Vagina (tissue), 2 donors: ENCODE measurements at regions not wholly inside any gene's neighbourhood (a gene's known extent, or its start where the extent isn't known, plus 50 kb on each side); places are given as distances from the start of the nearest gene placed in this dataset.

Experiments used
- DNase-seq, 2 donors: peaks; one replicate each; pipeline ENCODE4 v3.0.0-alpha.2; 2017; ENCODE audit errors: extremely low spot score in 2 of 2
- H3K27ac ChIP-seq: fragments of 200-600 bp; sonication (generic); one replicate; pipeline ENCODE4 v1.5.1; 2019
- H3K27me3 ChIP-seq: fragments of 200-600 bp; sonication (generic); one replicate; pipeline ENCODE4 v1.5.1; 2019
- H3K36me3 ChIP-seq, 2 donors: fragments of 200-600 bp; sonication (generic); one replicate each; pipeline ENCODE4 v1.5.1; 2017 to 2019
- H3K4me1 ChIP-seq: fragments of 200-600 bp; sonication (generic); one replicate; pipeline ENCODE4 v1.5.1; 2019
- H3K4me3 ChIP-seq, 2 donors: fragments of 200-600 bp; sonication (generic); 1 replicate in 1 of 2; 2 replicates in 1 of 2; pipeline ENCODE4 v1.5.1; 2016 to 2019
- H3K9me3 ChIP-seq: fragments of 200-600 bp; sonication (generic); one replicate; pipeline ENCODE4 v1.5.1; 2019
- POLR2A ChIP-seq, 2 donors: fragments of 450-650 bp; IDR thresholded peaks; one replicate each; pipeline ENCODE4 v1.6.1; 2017; ENCODE audit warnings: antibody characterized with exemption in 2 of 2, mild to moderate bottlenecking in 2 of 2, moderate library complexity in 2 of 2
- POLR2AphosphoS5 ChIP-seq, 2 donors: sonication (generic); formaldehyde crosslinking; IDR thresholded peaks; one replicate each; pipeline ENCODE4 v1.9.0; 2017; ENCODE audit warnings: antibody characterized with exemption in 2 of 2, mild to moderate bottlenecking in 2 of 2, low read depth in 1 of 2; ENCODE audit not compliant: insufficient read depth in 1 of 2
- intact Hi-C: fragments of 100-400 bp; cut with DNase I; formaldehyde crosslinking; loops from one replicate; pipeline ENCODE4 v1.15.1; 2023
- TF ChIP-seq, protein P1 (sequence below), 3 experiments: fragments of 450-650 bp in 2 of 3; fragments of 200-600 bp in 1 of 3; sonication (generic) in 1 of 3; IDR thresholded peaks; one replicate each; pipeline ENCODE4 v1.5.1; 2017 to 2019; ENCODE audit warnings: antibody characterized with exemption in 3 of 3, mild to moderate bottlenecking in 2 of 3, moderate library complexity in 2 of 3

DNA sequence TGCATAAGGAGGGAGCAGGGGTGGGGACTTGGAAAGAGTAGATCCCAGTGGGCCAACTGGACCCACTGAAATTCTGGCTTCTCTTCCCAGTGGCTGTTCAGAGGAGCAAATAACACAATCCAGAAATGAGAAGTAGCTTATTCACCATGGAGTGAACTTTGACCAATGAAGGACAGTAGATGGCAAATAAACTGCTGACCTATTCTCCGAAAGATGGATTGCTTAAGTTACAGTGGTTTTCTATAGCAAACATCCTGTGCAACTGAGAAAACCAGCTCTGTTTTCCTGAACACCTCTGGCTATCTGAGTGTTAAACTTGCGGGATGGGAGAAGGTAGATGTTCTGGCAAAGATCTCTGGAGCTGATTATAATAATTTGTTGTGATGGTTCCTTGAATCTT is 325.1 kb downstream of the SPATA31D1 start:
- H3K4me3 ChIP-seq: no peak overlapping the region
- no peak overlapping the region for H3K27ac ChIP-seq
- H3K36me3 ChIP-seq: no peaks in the 10 kb centered on the region
- intact Hi-C loops: no loop called here
- H3K4me1 ChIP-seq: no peaks in the 10 kb centered on the region
- no peaks in the 10 kb centered on the region for H3K9me3 ChIP-seq
- DNase-seq: no peak
- TF ChIP-seq POLR2A (IDR thresholded peaks at IDR 0.05) (no peak), POLR2AphosphoS5 (IDR thresholded peaks at IDR 0.05; ENCODE audit: insufficient read depth in 1 of 2, low read depth in 1 of 2) (no peak)
- TF ChIP-seq, protein P1, sequence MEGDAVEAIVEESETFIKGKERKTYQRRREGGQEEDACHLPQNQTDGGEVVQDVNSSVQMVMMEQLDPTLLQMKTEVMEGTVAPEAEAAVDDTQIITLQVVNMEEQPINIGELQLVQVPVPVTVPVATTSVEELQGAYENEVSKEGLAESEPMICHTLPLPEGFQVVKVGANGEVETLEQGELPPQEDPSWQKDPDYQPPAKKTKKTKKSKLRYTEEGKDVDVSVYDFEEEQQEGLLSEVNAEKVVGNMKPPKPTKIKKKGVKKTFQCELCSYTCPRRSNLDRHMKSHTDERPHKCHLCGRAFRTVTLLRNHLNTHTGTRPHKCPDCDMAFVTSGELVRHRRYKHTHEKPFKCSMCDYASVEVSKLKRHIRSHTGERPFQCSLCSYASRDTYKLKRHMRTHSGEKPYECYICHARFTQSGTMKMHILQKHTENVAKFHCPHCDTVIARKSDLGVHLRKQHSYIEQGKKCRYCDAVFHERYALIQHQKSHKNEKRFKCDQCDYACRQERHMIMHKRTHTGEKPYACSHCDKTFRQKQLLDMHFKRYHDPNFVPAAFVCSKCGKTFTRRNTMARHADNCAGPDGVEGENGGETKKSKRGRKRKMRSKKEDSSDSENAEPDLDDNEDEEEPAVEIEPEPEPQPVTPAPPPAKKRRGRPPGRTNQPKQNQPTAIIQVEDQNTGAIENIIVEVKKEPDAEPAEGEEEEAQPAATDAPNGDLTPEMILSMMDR (IDR thresholded peaks at IDR 0.05): no peak
- no peaks in the 10 kb centered on the region for H3K27me3 ChIP-seq

- no peaks in the 10 kb centered on the region for H3K27me3 ChIP-seq
- DNase-seq: no peak
- H3K9me3 ChIP-seq: no peaks in the 10 kb centered on the region
- H3K27ac ChIP-seq: no peak overlapping the region
- TF ChIP-seq POLR2AphosphoS5 (IDR thresholded peaks at IDR 0.05; ENCODE audit: insufficient read depth in 1 of 2, low read depth in 1 of 2) (no peak), POLR2A (IDR thresholded peaks at IDR 0.05) (no peak)
- TF ChIP-seq, protein P1 (IDR thresholded peaks at IDR 0.05): no peak
- intact Hi-C loops: no loop called here
- no peaks in the 10 kb centered on the region for H3K36me3 ChIP-seq
- H3K4me3 ChIP-seq: no peak overlapping the region
- no peaks in the 10 kb centered on the region for H3K4me1 ChIP-seq
Measured at GRCh38 chr9:82320566-82320965, 332.0 kb downstream of the SPATA31D1 start.

DNA sequence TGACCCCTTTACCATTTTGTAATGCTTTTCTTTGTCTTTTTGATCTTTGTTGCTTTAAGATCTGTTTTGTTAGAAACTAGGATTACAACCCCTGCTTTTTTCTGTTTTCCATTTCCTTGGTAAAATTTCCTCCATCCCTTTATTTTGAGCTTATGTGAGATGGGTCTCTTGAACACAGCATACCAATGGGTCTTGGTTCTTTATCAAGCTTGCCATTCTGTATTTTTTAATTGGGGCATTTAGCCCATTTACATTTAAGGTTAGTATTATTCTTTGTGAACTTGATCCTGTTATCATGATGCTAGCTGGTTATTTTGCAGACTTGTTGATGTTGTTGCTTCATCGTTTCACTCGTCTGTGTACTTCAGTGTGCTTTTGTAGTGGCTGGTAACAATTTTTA is 337.3 kb downstream of the SPATA31D1 start:
- Histone ChIP-seq H3K4me3 (no peak overlapping the region), H3K36me3 (no peaks in the 10 kb centered on the region), H3K9me3 (no peaks in the 10 kb centered on the region), H3K4me1 (no peaks in the 10 kb centered on the region), H3K27ac (no peak overlapping the region), H3K27me3 (no peaks in the 10 kb centered on the region)
- TF ChIP-seq POLR2AphosphoS5 (IDR thresholded peaks at IDR 0.05; ENCODE audit: insufficient read depth in 1 of 2, low read depth in 1 of 2) (no peak), POLR2A (IDR thresholded peaks at IDR 0.05) (no peak)
- TF ChIP-seq, protein P1 (IDR thresholded peaks at IDR 0.05): no peak
- no peak for DNase-seq
- intact Hi-C loops: no loop called here

DNA sequence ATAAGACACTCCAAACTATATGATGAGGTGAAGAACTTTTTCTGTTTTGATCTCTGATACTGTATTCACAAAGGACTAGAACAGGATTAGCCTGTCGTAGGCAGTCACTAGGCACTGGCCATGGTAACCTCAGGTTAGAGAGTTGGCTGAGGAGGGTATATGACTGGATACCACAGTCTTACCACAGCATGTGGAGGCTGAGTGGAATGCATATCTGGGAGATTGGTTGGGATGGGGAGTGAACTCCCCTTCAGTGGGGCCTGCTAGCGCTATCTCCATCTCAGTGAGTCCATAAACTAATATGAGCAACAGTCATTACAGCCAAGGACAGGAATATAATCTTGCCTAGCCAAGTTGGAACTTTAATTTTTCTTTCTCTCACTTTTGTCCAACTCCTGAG is 339.1 kb downstream of the SPATA31D1 start:
- no peak overlapping the region for H3K4me3 ChIP-seq
- intact Hi-C loops: no loop called here

GRCh38 chr9:82331079-82331478 is 342.5 kb downstream of the SPATA31D1 start:
- H3K27ac ChIP-seq: no peak overlapping the region
- intact Hi-C loops: no loop called here
- no peak overlapping the region for H3K4me3 ChIP-seq
- H3K9me3 ChIP-seq: no peaks in the 10 kb centered on the region
- no peaks in the 10 kb centered on the region for H3K27me3 ChIP-seq
- no peak for TF ChIP-seq POLR2AphosphoS5 (IDR thresholded peaks at IDR 0.05; ENCODE audit: insufficient read depth in 1 of 2, low read depth in 1 of 2)
- no peak for TF ChIP-seq POLR2A (IDR thresholded peaks at IDR 0.05)
- TF ChIP-seq, protein P1 (IDR thresholded peaks at IDR 0.05): no peak
- no peaks in the 10 kb centered on the region for H3K4me1 ChIP-seq
- DNase-seq: no peak
- H3K36me3 ChIP-seq: no peaks in the 10 kb centered on the region

More for the DNA sequence above, 339.1 kb downstream of the SPATA31D1 start:
- Histone ChIP-seq H3K4me1 (no peaks in the 10 kb centered on the region), H3K27ac (no peak overlapping the region), H3K36me3 (no peaks in the 10 kb centered on the region), H3K27me3 (no peaks in the 10 kb centered on the region), H3K9me3 (no peaks in the 10 kb centered on the region)
- DNase-seq: no peak
- TF ChIP-seq POLR2AphosphoS5 (IDR thresholded peaks at IDR 0.05; ENCODE audit: insufficient read depth in 1 of 2, low read depth in 1 of 2) (no peak), POLR2A (IDR thresholded peaks at IDR 0.05) (no peak)
- TF ChIP-seq, protein P1 (IDR thresholded peaks at IDR 0.05): no peak
